T-helper 1 cell treated with Interleukin-12 subunit alpha and Interleukin-12 subunit beta and Interleukin-4 antibody, amounts not matched to agents 30 μg/mL and 1 μg/mL, for 36 hours (primary cell): ENCODE measurements at regions not wholly inside any gene's neighbourhood (a gene's known extent, or its start where the extent isn't known, plus 50 kb on each side); places are given as distances from the start of the nearest gene placed in this dataset.

Experiments
- H3K27ac Mint-ChIP-seq: one replicate; pipeline ENCODE4 v1.8.0; 2021; ENCODE audit warnings: mild to moderate bottlenecking, mixed read lengths
- H3K27me3 Mint-ChIP-seq: one replicate; pipeline ENCODE4 v1.8.0; 2021; ENCODE audit warnings: low read depth, mixed read lengths
- H3K36me3 Mint-ChIP-seq: one replicate; pipeline ENCODE4 v1.8.0; 2021; ENCODE audit warnings: low read depth, mixed read lengths
- H3K4me1 Mint-ChIP-seq: one replicate; pipeline ENCODE4 v1.8.0; 2021; ENCODE audit warnings: low read depth, mixed read lengths
- H3K4me3 Mint-ChIP-seq: one replicate; pipeline ENCODE4 v1.8.0; 2021; ENCODE audit warnings: mild to moderate bottlenecking, moderate library complexity, mixed read lengths
- H3K9me3 Mint-ChIP-seq: one replicate; pipeline ENCODE4 v1.8.0; 2021; ENCODE audit warnings: mixed read lengths

DNA sequence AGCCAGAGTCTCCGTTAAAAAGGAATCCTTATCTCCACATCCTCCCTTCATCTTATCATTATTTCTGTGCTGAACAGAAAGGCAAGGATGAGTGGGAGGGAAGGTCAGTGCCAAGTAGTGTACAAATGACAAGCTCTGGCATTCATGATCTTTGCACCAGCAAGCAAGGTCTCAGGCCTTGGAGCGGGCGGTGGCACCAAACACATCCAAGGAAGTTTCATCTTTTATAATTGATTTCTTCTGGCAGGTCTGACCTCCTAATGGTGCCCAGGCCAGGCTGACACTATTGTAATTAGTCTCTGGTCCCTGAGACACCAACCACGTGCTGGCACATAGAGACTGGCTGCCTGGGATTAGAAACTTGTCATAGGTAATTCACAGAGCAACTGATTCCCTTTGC is 336.6 kb downstream of the EN1 start:
- no peaks in the 10 kb centered on the region for H3K36me3 Mint-ChIP-seq
- no peaks in the 10 kb centered on the region for H3K4me1 Mint-ChIP-seq
- no peaks in the 10 kb centered on the region for H3K27me3 Mint-ChIP-seq
- no peak overlapping the region for H3K4me3 Mint-ChIP-seq
- no peak overlapping the region for H3K27ac Mint-ChIP-seq
- H3K9me3 Mint-ChIP-seq: no peaks in the 10 kb centered on the region

DNA sequence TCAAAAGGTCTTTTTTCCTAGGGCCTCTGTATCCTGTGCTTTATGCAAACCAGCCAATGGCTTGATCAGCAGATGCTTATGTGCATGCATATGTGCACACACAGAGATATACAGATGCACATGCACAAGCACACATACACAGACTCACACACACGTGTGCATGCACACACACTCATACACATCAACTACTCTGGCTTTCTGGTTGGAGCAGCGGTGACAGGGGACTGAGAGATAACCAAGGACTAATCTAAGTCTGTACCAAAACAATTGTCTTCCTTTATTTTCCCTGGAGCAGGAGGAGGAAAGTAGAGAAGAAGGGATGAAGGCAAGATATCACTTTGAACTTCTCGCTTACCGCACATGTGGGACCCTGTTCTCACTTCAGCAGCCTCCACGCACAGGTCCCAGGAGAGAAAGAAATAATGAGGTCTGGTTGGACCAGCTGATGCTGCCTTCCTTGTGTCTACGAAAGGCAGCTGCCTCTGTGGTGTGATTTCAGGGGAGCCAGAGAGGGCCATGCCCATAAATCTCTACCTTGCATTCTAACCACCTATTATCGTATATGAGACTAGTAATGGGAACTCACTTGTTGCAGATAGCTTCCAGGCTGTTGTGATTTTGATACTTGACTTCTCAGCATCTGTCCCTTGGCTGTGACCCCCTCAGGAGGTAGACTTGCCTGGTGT is 338.0 kb downstream of the EN1 start:
- Mint-ChIP-seq H3K36me3 (no peaks in the 10 kb centered on the region), H3K4me3 (no peak overlapping the region), H3K27ac (no peak overlapping the region), H3K4me1 (no peaks in the 10 kb centered on the region), H3K9me3 (no peaks in the 10 kb centered on the region), H3K27me3 (no peaks in the 10 kb centered on the region)

DNA sequence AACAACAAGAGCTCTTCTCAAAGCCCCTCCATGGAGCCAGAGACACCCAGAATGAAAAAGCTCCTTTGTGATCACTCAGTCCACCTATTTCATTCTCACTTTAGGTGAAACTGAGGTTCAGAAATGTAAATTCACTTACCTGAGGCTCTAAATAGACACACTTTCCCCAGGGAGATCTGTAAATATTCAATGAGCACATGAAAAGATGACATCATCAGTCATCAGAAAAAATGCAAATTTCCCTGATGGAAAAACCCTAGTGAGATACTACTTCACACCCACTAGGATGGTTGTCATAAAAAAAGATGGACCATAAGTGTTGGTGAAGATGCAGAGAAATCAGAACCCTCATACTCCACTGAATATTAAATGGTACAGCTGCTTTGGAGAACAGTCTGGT is 339.2 kb downstream of the EN1 start:
- Mint-ChIP-seq H3K9me3 (no peaks in the 10 kb centered on the region), H3K27me3 (no peaks in the 10 kb centered on the region), H3K36me3 (no peaks in the 10 kb centered on the region)

DNA sequence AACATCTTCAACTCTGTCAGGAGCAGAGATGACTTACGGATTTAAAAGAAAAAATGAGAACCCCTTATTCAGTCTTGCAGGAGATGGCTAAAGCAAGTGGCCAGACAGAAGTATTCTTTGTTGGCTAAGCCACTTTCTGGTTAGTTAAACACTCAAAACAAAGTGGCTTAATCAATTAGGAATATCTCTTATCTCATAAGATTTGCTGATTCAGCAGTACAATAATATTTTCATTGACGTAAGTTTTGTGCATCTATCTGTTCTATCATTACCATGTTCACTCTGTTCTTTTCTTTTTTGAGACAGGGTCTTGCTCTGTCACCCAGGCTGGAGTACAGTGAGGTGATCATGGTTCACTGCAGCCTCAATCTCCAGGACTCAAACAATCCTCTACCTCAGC is 342.0 kb downstream of the EN1 start:
- Mint-ChIP-seq H3K9me3 (no peaks in the 10 kb centered on the region), H3K36me3 (no peaks in the 10 kb centered on the region), H3K27ac (no peak overlapping the region), H3K4me1 (no peaks in the 10 kb centered on the region), H3K4me3 (no peak overlapping the region), H3K27me3 (no peaks in the 10 kb centered on the region)

More for the DNA sequence above, 339.2 kb downstream of the EN1 start:
- no peaks in the 10 kb centered on the region for H3K4me1 Mint-ChIP-seq
- no peak overlapping the region for H3K27ac Mint-ChIP-seq
- no peak overlapping the region for H3K4me3 Mint-ChIP-seq

DNA sequence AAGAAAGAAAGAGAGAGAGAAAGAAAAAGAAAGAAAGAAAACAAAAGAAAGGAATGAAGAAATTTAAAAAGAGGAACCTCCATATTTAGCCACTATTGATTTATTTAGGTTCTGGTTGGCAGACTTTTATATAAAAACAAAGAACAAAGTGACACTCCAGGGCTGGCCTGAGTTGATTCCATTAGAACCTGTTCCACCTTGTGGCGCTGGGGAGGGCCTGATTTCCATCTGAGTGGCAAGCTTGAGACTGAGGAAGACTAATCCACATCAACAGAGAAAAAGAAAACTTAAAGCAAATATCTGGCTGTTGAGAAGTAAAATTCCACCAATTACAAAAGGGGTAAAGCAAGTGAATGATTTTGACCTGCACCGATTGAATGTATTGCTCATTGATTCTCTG is 345.3 kb downstream of the EN1 start:
- H3K4me1 Mint-ChIP-seq: no peaks in the 10 kb centered on the region
- H3K9me3 Mint-ChIP-seq: no peaks in the 10 kb centered on the region
- no peak overlapping the region for H3K27ac Mint-ChIP-seq
- no peak overlapping the region for H3K4me3 Mint-ChIP-seq
- H3K36me3 Mint-ChIP-seq: no peaks in the 10 kb centered on the region
- H3K27me3 Mint-ChIP-seq: no peaks in the 10 kb centered on the region

DNA sequence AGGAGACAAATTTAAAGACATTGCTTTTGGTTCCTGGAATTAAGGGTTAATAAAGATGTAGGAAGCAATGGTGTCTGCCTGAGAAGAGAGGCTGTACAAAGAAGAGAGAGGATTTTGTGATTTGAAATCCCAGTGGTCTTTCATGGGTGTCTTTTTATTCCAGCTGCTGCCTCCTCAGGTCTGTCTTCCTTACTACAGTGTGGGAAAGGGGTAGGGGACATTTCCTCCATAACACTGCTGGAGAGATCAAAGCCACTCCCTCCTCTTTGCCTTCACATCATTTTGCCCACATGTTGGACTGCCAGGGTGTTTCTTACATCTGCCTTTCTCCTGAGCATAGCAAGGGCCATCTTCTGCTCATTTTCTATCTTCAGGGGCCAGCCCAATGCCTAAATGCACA is 348.5 kb downstream of the EN1 start:
- Mint-ChIP-seq H3K36me3 (no peaks in the 10 kb centered on the region), H3K9me3 (no peaks in the 10 kb centered on the region), H3K27ac (no peak overlapping the region), H3K4me1 (no peaks in the 10 kb centered on the region), H3K4me3 (no peak overlapping the region), H3K27me3 (no peaks in the 10 kb centered on the region)

DNA sequence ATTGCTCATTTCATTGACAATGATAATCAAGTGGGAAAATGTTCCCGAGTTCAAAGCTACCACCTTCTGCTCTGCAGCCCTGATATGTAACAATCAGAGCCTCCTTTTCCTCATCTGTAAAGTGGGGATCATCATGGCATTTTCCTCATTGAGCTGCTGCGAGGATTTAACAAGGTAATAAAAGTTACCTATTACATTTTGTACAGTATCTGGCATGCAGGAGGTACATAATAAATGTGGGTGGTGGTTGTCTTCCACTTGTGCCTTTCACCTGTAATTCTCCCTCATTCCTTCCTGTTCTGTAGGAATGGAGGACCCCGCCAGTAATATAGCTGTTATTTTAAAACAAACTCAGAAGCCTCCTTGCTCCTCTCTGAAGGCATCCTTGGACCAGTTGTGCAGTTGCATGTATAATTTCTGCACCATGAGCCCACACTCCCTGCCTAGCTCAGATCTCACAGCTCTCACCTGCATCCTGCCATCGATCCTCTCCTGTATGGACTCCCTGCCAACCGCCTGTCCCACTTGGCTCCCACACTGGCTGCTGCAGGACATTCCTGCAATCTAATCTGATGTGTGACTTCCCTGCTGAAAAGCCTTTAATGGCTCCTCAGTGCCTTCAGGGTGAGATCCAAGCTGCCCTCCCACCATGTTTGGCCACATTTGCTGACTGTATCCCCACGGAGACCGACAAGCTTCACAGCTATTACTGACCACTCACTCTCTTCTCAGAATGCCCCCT is 350.4 kb downstream of the EN1 start:
- Mint-ChIP-seq H3K27ac (no peak overlapping the region), H3K4me3 (no peak overlapping the region), H3K9me3 (peaks cover 4% of the 10 kb centered on the region), H3K36me3 (no peaks in the 10 kb centered on the region), H3K27me3 (no peaks in the 10 kb centered on the region), H3K4me1 (no peaks in the 10 kb centered on the region)

DNA sequence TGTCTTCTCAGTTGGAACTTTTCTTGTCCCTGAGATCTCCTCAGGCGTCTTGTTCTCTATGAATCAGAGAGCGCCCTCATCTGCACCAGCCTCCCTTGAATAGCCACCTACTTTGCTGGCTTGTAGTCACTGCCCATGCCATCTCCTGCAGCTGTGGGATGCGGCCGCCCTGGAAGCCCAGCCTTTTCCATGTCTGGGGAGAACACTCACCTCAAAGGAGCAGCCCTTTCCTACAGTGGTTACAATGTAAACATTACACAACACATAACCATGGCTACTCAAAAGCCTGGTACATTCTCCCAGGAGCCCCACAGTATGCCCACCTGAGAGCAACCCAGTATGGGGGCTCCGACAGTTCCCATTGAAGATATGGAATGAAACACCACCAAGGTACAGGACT is 351.0 kb downstream of the EN1 start:
- no peak overlapping the region for H3K27ac Mint-ChIP-seq
- peaks cover 7% of the 10 kb centered on the region for H3K9me3 Mint-ChIP-seq
- no peaks in the 10 kb centered on the region for H3K27me3 Mint-ChIP-seq
- no peak overlapping the region for H3K4me3 Mint-ChIP-seq
- no peaks in the 10 kb centered on the region for H3K4me1 Mint-ChIP-seq
- no peaks in the 10 kb centered on the region for H3K36me3 Mint-ChIP-seq

DNA sequence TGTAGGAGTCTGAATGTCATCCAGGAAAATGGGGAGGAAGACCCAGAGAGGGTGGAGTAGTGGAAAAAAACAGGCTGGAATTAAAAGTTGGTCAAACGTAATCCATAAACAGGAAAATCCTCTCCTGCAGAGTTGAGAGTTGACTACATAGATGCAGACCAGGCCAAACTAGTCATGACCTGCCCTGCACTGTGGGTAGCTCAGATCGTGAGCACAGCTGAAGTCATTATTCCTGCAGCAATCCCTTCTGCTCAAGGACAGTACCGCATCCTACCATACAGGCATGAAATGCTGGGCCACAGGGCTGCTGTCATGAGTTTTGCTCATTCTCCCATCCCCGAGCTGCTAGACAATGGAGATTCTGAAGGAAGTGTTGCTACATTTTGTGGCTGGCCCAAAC is 352.2 kb downstream of the EN1 start:
- Mint-ChIP-seq H3K4me3 (no peak overlapping the region), H3K4me1 (no peaks in the 10 kb centered on the region), H3K36me3 (no peaks in the 10 kb centered on the region), H3K27me3 (no peaks in the 10 kb centered on the region), H3K9me3 (peaks cover 7% of the 10 kb centered on the region), H3K27ac (no peak overlapping the region)

DNA sequence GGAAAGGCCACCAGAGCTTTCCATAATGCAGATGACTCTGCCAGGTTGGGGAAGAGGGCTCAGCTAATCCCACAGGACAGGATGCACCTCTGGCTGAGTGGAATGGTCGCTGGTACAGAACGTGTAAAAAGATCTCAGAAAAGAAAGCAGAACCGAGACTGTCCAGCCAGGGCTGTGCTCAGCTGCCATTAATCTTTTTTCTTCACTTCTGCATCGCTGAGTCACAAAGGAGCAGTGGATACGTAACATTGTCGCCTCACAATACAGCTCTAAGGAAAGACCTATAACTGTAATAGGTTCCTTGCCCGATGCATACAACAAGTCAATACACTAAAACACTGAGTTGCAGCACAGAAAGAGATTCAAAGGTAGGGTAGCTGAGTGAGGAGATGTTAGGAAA is 354.2 kb downstream of the EN1 start:
- Mint-ChIP-seq H3K27ac (no peak overlapping the region), H3K9me3 (peaks cover 7% of the 10 kb centered on the region)

DNA sequence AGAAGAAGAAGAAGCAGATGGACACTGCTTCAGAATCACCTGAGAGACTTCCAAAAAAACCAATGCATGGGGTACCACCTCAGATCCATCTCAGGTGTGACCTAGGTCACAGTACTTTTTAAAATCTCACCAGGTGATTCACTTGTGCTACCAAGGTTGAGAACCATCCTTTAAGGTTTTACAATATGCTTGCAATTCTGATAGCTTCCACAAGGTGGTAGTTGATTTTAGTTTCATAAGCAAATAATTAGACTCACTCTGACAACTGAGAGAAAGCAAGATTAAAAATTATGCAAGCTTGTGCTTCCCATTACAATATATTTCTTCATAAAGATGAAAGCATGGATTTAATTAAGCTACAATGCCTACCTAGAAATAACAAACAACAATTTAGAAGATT is 355.1 kb downstream of the EN1 start:
- no peaks in the 10 kb centered on the region for H3K4me1 Mint-ChIP-seq
- H3K4me3 Mint-ChIP-seq: no peak overlapping the region
- no peaks in the 10 kb centered on the region for H3K36me3 Mint-ChIP-seq
- H3K27me3 Mint-ChIP-seq: no peaks in the 10 kb centered on the region
- H3K9me3 Mint-ChIP-seq: peaks cover 7% of the 10 kb centered on the region
- no peak overlapping the region for H3K27ac Mint-ChIP-seq

More for the DNA sequence above, 354.2 kb downstream of the EN1 start:
- no peaks in the 10 kb centered on the region for H3K4me1 Mint-ChIP-seq
- H3K36me3 Mint-ChIP-seq: no peaks in the 10 kb centered on the region
- no peaks in the 10 kb centered on the region for H3K27me3 Mint-ChIP-seq
- H3K4me3 Mint-ChIP-seq: no peak overlapping the region

DNA sequence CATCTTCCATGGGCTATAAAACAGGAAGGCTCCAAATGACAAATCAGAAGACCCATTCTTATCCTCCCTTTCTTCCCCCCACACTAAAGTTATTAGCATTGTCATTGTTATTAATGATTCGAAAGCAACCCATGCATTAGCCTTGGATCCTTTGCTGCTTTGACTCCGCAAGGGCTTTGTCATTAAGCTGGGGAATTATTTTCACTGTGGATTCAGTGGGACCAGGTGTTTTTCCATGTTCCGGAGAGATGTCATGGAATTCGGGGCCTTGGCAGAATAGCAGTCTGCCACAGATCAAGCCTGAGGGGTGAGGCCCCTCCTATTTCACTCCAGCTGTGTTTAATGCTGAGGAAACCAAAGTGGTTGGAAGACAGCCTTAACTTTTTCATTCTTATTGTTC is 357.1 kb downstream of the EN1 start:
- Mint-ChIP-seq H3K9me3 (peaks cover 7% of the 10 kb centered on the region), H3K27me3 (no peaks in the 10 kb centered on the region), H3K27ac (no peak overlapping the region), H3K36me3 (no peaks in the 10 kb centered on the region), H3K4me1 (no peaks in the 10 kb centered on the region), H3K4me3 (no peak overlapping the region)

DNA sequence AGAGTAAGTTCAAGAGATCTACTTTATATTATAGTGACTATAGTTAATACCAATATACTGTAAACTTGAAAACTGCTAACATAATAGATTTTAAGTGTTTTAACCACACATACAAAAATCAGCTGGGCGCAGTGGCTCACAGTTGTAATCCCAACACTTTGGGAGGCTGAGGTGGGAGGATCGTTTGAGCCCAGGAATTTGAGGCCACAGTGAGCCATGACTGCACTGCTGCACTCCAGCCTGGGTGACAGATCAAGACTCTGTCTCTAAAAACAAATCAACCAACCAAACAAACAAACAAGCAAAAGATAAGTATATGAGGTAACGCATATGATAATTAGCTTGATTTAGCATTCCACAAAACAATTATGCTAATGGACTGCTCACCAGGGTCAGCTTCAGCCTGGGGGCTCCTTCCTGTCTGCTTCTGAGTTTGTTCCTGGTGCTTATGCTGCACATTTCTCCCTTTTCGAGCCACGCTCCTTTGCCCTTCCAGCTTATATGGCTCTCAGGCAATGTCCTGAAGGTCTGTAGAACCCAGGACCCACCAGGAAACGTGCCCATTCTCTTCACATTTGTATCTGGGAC is 357.6 kb downstream of the EN1 start:
- H3K4me1 Mint-ChIP-seq: no peaks in the 10 kb centered on the region
- no peaks in the 10 kb centered on the region for H3K36me3 Mint-ChIP-seq
- no peaks in the 10 kb centered on the region for H3K27me3 Mint-ChIP-seq
- no peak overlapping the region for H3K4me3 Mint-ChIP-seq
- no peak overlapping the region for H3K27ac Mint-ChIP-seq
- H3K9me3 Mint-ChIP-seq: peaks cover 7% of the 10 kb centered on the region

DNA sequence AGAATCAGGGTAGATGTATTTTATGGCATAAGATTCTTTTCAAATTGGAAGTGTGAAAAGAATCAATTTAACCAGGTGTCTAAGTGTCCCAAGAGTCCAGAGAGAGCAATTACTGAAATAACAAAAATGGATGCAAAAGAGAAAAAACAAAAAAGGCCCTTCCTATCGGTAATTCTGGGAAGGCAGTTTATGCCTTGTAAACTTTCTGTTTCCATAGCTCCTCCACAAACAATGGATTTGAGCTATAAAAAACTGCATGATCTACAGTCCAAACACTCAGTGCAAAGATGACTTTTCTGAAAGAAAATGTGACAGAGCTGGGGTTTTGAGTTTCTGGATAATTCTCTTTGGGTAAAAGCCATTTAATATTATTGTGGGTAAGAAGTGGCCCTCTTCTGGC is 366.1 kb downstream of the EN1 start:
- Mint-ChIP-seq H3K4me3 (no peak overlapping the region), H3K36me3 (no peaks in the 10 kb centered on the region), H3K27ac (no peak overlapping the region), H3K27me3 (no peaks in the 10 kb centered on the region), H3K4me1 (no peaks in the 10 kb centered on the region), H3K9me3 (no peaks in the 10 kb centered on the region)

DNA sequence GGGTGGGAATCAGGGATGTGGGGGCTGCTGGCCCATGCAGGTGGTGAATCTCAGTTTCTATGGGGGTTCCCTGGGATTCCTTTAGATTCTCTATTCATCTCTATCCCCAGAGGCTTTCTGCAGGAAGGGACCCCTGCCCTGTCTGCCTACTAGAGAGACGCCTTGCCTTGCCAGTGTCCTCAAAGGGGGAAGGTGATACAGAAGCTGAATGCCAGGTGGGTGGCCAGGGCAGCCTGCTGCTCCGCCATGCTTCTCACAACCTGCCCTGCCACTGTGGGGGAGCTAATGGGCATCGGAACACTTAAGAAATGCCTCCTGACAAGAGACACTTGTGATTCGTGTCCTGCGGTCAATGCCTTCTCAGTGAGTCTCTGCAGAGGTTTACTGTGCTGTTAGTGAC is 368.4 kb downstream of the EN1 start:
- Mint-ChIP-seq H3K9me3 (no peaks in the 10 kb centered on the region), H3K4me1 (no peaks in the 10 kb centered on the region), H3K27ac (no peak overlapping the region), H3K4me3 (no peak overlapping the region), H3K27me3 (no peaks in the 10 kb centered on the region), H3K36me3 (no peaks in the 10 kb centered on the region)
